Stimulated activated CD4-positive, alpha-beta T cell treated with anti-CD3 and anti-CD28 coated beads, Interleukin-4, amount 100 ng/mL, for 1 hour (primary cell): ENCODE measurements at regions not wholly inside any gene's neighbourhood (a gene's known extent, or its start where the extent isn't known, plus 50 kb on each side); places are given as distances from the start of the nearest gene placed in this dataset.

Source experiments
- DNase-seq: peaks from one replicate; pipeline ENCODE4 v3.0.0-alpha.2; 2020

DNA sequence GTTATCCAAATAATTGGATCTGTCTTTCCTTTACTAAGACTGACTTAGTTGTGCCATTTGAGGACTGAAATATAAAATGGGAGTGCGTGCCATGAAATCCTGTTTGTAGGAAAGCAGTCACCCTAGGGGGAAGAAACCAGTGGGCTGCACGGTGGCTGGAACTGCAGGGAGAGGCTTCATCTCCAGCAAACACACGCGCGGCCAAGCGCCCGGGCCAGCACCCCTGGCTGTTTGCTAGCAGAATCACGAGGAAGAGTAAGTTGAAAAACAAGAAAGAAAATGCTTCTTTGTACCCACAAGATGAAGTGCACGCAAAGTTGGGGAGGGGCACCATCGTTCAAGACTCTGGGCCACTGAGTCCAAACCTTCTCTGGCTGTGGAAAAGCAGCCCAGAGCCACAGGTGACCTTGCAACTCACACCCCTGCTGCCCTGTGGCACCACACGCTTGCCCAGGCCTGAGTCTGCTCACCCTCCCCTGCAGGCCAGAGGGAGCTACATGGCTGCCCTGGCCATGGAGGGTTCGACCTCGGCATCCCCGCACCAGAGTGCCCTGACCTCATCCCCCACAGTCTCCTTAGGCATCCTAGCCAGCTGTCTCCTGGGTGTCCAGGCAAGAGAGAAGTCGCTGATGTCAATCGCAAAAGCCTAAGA is 55.2 kb downstream of the IRX2 start:
- no peak for DNase-seq

DNA sequence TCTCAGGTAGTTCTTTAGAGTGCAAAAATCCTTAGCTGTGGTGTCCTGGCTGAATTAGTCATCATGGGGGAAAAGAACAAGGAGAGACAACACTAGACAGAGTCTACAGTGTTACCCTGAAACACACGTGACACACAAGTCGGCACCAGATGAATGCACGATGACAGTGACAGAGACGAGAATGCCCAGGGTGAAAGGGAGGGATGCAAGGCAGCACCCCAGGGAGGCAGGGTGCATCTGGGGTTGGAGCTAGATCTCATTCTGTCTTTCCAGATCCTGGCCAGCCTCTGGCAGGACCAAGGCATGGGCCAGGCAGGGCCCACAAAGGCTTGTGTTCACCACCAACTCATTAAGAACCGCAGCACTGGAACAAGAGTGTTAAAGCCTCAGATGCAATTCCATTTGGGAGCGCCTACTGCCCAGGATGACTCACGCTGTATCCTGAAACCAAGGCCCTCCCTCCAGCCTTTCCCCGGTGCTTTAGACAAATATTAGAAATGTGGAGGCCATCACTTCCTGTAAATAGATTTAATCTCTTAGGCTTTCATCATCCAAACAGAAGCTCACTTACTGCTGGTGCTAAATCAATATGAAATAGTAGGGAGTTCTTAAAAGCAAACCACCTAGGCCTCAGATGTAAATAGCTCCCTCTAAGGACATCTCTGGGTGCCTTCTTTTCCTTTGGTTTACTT is 56.1 kb downstream of the IRX2 start:
- DNase-seq: no peak

GRCh38 chr5:2691530-2691929 is 59.9 kb downstream of the IRX2 start:
- no peak for DNase-seq

DNA sequence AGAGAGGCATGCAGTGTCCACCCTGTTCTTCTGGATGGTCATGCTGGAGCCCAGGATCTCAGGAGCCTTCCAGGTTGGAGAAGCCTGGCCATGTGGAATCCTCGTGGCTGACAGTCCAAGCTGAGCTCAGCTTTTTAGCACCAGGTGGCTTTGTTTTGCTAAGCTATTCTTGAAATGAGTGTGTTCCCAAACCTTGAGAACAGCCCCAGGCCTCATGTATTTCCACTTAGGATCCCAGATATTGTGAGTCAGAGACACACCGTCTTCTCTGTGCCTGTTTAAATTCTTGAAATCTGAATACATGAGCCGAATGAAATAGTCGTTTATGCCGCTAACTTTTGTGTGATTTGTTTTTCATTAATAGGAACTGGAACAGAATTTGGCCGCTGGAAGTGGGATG is 61.2 kb downstream of the IRX2 start:
- DNase-seq: no peak

DNA sequence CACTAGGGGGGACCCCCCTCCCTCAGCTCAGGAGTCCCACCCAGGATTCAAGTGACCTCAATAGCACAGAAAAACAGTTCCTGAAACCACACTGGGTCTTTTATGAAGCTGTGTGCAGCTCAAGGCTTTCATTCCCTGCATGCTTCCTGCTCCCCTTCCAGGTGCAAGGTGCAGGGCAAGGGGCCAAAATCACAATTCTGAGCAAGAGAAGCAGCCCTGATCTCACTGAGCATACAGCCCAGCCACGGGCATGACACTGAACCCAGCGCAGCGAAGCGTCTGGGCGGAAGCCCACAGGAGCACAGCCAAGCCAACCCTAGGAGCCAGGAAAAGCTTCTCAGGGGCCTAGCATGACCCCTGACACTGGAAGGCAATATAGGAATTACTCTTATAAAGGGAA is 62.9 kb downstream of the IRX2 start:
- no peak for DNase-seq

DNA sequence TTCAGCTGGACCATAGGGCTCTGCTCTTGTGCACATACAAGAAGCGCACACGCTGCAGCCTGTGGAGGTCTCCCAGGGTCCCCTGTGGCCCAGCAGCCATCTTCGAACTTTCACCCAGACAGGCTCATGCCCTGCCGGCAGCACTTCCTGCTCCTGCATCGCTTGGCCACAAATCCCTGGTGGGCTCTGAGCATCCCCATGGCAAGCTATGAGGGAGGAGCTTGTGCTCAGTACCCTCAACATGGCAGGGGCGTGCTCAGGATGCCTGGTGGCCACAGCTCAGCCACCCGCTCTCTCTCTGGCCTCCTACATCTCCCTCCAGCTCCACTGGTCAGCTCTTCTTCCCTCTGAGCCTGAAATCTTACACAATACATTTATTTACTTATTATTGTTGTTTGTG is 63.7 kb downstream of the IRX2 start:
- no peak for DNase-seq

GRCh38 chr5:2686321-2687124 is 65.0 kb downstream of the IRX2 start:
- no peak for DNase-seq

GRCh38 chr5:2685651-2686272 is 65.7 kb downstream of the IRX2 start:
- no peak for DNase-seq

- no peak for DNase-seq
Observed at GRCh38 chr5:2684606-2685005, 66.9 kb downstream of the IRX2 start.

- DNase-seq: no peak
Observed at GRCh38 chr5:2683720-2684119, 67.8 kb downstream of the IRX2 start.

- no peak for DNase-seq
Observed at GRCh38 chr5:2681476-2681875, 70.0 kb downstream of the IRX2 start.

- DNase-seq: no peak
Observed at GRCh38 chr5:2680979-2681378, 70.5 kb downstream of the IRX2 start.

DNA sequence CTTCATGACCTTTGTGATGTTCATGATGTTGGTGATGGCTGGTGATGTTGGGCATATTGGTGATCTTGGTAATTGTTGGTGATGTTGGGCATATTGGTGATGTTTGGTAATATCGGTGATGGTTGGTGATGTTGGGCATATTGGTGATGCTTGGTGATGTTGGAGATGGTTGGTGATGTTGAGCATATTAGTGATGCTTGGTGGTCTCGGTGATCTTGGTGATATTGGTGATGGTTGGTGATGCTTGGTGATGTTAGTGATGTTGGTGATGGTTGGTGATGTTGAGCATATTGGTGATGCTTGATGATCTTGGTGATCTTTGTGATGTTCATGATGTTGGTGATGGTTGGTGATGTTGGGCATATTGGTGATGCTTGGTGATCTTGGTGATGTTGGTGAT is 73.8 kb downstream of the IRX2 start:
- DNase-seq: no peak

DNA sequence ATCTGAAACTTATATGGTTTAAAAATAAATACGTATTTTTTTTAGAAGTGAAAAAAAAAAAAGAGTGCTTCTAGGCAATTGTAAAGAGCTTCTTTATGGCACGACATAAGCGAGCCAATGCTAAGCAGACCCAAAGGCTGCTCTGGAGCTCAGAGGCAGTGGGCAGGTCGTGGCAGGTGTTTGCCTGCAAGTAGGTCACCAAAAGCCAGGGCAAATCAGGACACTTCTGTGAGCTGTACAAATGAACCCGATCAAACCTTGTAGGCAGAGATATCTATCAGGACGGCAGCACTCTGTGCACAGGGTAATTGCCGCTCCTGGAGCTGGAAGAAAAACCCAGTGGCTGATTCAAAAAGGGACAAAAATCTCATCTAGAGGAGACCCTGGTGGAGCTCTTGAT is 75.9 kb downstream of the IRX2 start:
- DNase-seq: no peak

GRCh38 chr5:2674456-2674855 is 77.0 kb downstream of the IRX2 start:
- no peak for DNase-seq

- no peak for DNase-seq
Observed at GRCh38 chr5:2670940-2671339, 80.5 kb downstream of the IRX2 start.

GRCh38 chr5:2669913-2670312 is 81.6 kb downstream of the IRX2 start:
- DNase-seq: no peak

- no peak for DNase-seq
Observed at GRCh38 chr5:2669259-2669658, 82.2 kb downstream of the IRX2 start.

- DNase-seq: no peak
Observed at GRCh38 chr5:2666081-2666480, 85.4 kb downstream of the IRX2 start.

DNA sequence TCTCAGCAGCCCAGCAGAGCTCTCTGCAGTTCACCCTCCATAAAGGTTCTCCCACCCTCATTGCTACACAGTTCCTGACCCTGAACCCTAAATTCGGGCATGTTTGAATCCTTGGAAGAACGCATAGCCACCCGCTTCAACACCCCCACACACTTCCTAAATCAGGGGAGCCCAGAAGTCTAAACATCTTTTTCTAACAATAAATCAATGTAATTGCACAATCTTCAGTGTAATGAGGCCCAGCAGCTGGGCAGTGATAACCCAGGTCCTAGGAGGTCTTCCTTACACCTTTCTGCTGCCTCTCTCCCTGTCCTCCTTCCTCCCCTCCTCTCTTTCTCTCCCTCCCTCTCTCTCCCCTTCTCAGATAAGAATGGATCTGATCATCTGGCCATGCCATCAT is 88.0 kb downstream of the IRX2 start:
- no peak for DNase-seq

DNA sequence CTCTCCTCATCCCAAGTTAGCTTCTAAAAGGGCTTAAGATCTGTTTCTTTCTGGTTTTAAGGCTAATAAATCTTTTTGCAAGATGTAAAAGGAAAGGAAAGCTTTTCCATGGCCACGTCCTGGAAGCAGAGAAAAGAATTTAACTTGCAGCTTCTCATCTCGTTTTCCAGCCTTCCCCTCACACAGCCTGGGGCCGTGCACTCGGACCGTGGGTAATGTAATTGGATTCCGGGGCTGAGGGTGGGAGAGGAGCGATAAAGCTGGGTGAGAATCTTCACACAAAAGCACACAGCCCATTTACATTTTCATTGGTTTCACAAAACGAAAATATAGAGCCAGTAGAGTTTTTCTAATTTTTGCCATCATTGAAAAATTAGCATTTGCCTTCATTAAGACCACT is 91.2 kb downstream of the IRX2 start:
- DNase-seq: no peak

DNA sequence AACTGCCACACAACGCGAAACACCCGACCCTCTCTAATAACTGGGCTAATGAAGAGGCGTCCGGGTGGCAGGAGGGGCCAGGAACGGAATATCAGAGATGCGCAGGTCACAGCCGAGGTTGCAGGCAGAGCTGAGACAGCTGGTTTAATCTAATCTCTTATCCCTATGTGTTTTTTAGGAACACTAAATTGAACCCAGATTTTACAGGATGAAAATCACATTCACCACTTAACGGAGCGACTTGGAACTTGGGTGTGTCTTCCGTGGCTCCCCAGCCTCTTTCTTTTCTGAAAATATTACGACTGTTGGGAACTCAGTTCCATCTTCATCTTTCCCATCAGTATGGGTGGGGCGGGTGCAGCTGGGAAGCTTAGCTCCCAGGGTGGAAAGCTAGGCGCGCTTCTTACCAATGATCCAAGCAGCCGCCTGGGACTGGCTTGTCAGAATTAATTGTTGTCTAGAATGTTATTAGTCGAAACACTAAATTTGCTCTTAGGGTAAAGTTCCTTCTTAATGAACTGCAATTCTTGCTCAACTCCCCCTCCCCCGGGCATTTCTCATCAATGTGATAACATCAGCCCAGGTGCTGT is 92.5 kb downstream of the IRX2 start:
- no peak for DNase-seq

- DNase-seq: no peak
Observed at GRCh38 chr5:2658447-2658846, 93.0 kb downstream of the IRX2 start.
